Skeletal muscle satellite cell (primary cell): ENCODE measurements at regions not wholly inside any gene's neighbourhood (a gene's known extent, or its start where the extent isn't known, plus 50 kb on each side); places are given as distances from the start of the nearest gene placed in this dataset.

Source experiments
- H3K27me3 ChIP-seq: 2 replicates; pipeline ENCODE4 v1.7.0; 2013; ENCODE audit warnings: low read length; ENCODE audit not compliant: control insufficient read depth, insufficient read depth
- H3K36me3 ChIP-seq: 2 replicates; pipeline ENCODE4 v1.7.0; 2013; ENCODE audit warnings: mild to moderate bottlenecking, control low read depth, low read length; ENCODE audit not compliant: insufficient read depth
- H3K4me1 ChIP-seq: 2 replicates; pipeline ENCODE4 v1.7.0; 2013; ENCODE audit warnings: low read length; ENCODE audit not compliant: control insufficient read depth, insufficient read depth
- H3K4me2 ChIP-seq: 2 replicates; pipeline ENCODE4 v1.7.0; 2013; ENCODE audit warnings: mild to moderate bottlenecking, low read length
- H3K4me3 ChIP-seq: 2 replicates; pipeline ENCODE4 v1.7.0; 2013; ENCODE audit warnings: low read length
- H3K9ac ChIP-seq: 2 replicates; pipeline ENCODE4 v1.7.0; 2013; ENCODE audit warnings: mild to moderate bottlenecking, low read depth, low read length, moderate library complexity
- H3K9me3 ChIP-seq: replicated peaks from 2 replicates; pipeline ENCODE4 v1.7.0; 2013; ENCODE audit warnings: mild to moderate bottlenecking, control low read depth, low read length

- Histone ChIP-seq H3K9me3 (no peaks in the 10 kb centered on the region), H3K36me3 (no peaks in the 10 kb centered on the region), H3K4me2 (no peak overlapping the region), H3K4me3 (no peak overlapping the region), H3K4me1 (no peaks in the 10 kb centered on the region), H3K9ac (no peak overlapping the region), H3K27me3 (no peaks in the 10 kb centered on the region)
Measured at GRCh38 chr4:62917649-62918048, 1491.6 kb downstream of the TECRL start.

GRCh38 chr4:62914758-62915157 lies 1494.5 kb downstream of the TECRL start:
- H3K9me3 ChIP-seq = no peaks in the 10 kb centered on the region
- no peaks in the 10 kb centered on the region for H3K36me3 ChIP-seq
- no peak overlapping the region for H3K4me3 ChIP-seq
- no peak overlapping the region for H3K4me2 ChIP-seq
- no peak overlapping the region for H3K9ac ChIP-seq
- no peaks in the 10 kb centered on the region for H3K27me3 ChIP-seq
- H3K4me1 ChIP-seq = no peaks in the 10 kb centered on the region

- H3K9ac ChIP-seq = no peak overlapping the region
- peaks cover 3% of the 10 kb centered on the region for H3K9me3 ChIP-seq
- no peaks in the 10 kb centered on the region for H3K36me3 ChIP-seq
- no peak overlapping the region for H3K4me2 ChIP-seq
- H3K4me3 ChIP-seq = no peak overlapping the region
- H3K4me1 ChIP-seq = no peaks in the 10 kb centered on the region
- no peaks in the 10 kb centered on the region for H3K27me3 ChIP-seq
Measured at GRCh38 chr4:62913065-62913464, 1496.2 kb downstream of the TECRL start.

- Histone ChIP-seq H3K36me3 (no peaks in the 10 kb centered on the region), H3K9me3 (peaks cover 3% of the 10 kb centered on the region), H3K27me3 (no peaks in the 10 kb centered on the region), H3K4me3 (no peak overlapping the region), H3K9ac (no peak overlapping the region), H3K4me2 (no peak overlapping the region), H3K4me1 (no peaks in the 10 kb centered on the region)
Measured at GRCh38 chr4:62912531-62912930, 1496.7 kb downstream of the TECRL start.

GRCh38 chr4:62909238-62909637 lies 1500.0 kb downstream of the TECRL start:
- no peak overlapping the region for H3K9ac ChIP-seq
- H3K4me2 ChIP-seq = no peak overlapping the region
- H3K36me3 ChIP-seq = no peaks in the 10 kb centered on the region
- H3K27me3 ChIP-seq = no peaks in the 10 kb centered on the region
- H3K4me3 ChIP-seq = no peak overlapping the region
- no peaks in the 10 kb centered on the region for H3K4me1 ChIP-seq
- peaks cover 3% of the 10 kb centered on the region for H3K9me3 ChIP-seq

GRCh38 chr4:62901101-62901500 lies 1508.1 kb downstream of the TECRL start:
- H3K36me3 ChIP-seq = no peaks in the 10 kb centered on the region
- H3K4me3 ChIP-seq = no peak overlapping the region
- H3K9ac ChIP-seq = no peak overlapping the region
- H3K4me1 ChIP-seq = no peaks in the 10 kb centered on the region
- peaks cover 11% of the 10 kb centered on the region for H3K9me3 ChIP-seq
- no peaks in the 10 kb centered on the region for H3K27me3 ChIP-seq
- no peak overlapping the region for H3K4me2 ChIP-seq

GRCh38 chr4:62899646-62900364 lies 1509.4 kb downstream of the TECRL start:
- H3K4me1 ChIP-seq = no peaks in the 10 kb centered on the region
- no peak overlapping the region for H3K4me3 ChIP-seq
- no peak overlapping the region for H3K4me2 ChIP-seq
- peaks cover 11% of the 10 kb centered on the region for H3K9me3 ChIP-seq
- H3K36me3 ChIP-seq = no peaks in the 10 kb centered on the region
- no peaks in the 10 kb centered on the region for H3K27me3 ChIP-seq
- H3K9ac ChIP-seq = no peak overlapping the region

GRCh38 chr4:62898115-62898514 lies 1511.1 kb downstream of the TECRL start:
- H3K36me3 ChIP-seq = no peaks in the 10 kb centered on the region
- H3K4me2 ChIP-seq = no peak overlapping the region
- no peaks in the 10 kb centered on the region for H3K4me1 ChIP-seq
- peaks cover 11% of the 10 kb centered on the region for H3K9me3 ChIP-seq
- H3K9ac ChIP-seq = no peak overlapping the region
- no peaks in the 10 kb centered on the region for H3K27me3 ChIP-seq
- H3K4me3 ChIP-seq = no peak overlapping the region

- Histone ChIP-seq H3K27me3 (no peaks in the 10 kb centered on the region), H3K4me3 (no peak overlapping the region)
Measured at GRCh38 chr4:62896721-62897120, 1512.5 kb downstream of the TECRL start.

GRCh38 chr4:62881901-62882300 lies 1527.3 kb downstream of the TECRL start:
- Histone ChIP-seq H3K9me3 (no peaks in the 10 kb centered on the region), H3K4me3 (no peak overlapping the region)

More at GRCh38 chr4:62896721-62897120, 1512.5 kb downstream of the TECRL start:
- Histone ChIP-seq H3K36me3 (no peaks in the 10 kb centered on the region), H3K4me2 (no peak overlapping the region), H3K9ac (no peak overlapping the region), H3K9me3 (peaks cover 11% of the 10 kb centered on the region), H3K4me1 (no peaks in the 10 kb centered on the region)

GRCh38 chr4:62881210-62881609 lies 1528.0 kb downstream of the TECRL start:
- Histone ChIP-seq H3K4me3 (no peak overlapping the region), H3K36me3 (no peaks in the 10 kb centered on the region), H3K4me2 (no peak overlapping the region), H3K27me3 (no peaks in the 10 kb centered on the region), H3K4me1 (no peaks in the 10 kb centered on the region), H3K9ac (no peak overlapping the region), H3K9me3 (no peaks in the 10 kb centered on the region)

More at GRCh38 chr4:62881901-62882300, 1527.3 kb downstream of the TECRL start:
- H3K27me3 ChIP-seq = no peaks in the 10 kb centered on the region
- no peak overlapping the region for H3K4me2 ChIP-seq
- H3K4me1 ChIP-seq = no peaks in the 10 kb centered on the region
- H3K36me3 ChIP-seq = no peaks in the 10 kb centered on the region
- no peak overlapping the region for H3K9ac ChIP-seq

GRCh38 chr4:62872856-62873255 lies 1536.4 kb downstream of the TECRL start:
- no peaks in the 10 kb centered on the region for H3K27me3 ChIP-seq
- H3K9me3 ChIP-seq = no peaks in the 10 kb centered on the region
- no peak overlapping the region for H3K9ac ChIP-seq
- H3K4me3 ChIP-seq = no peak overlapping the region
- H3K4me2 ChIP-seq = no peak overlapping the region
- H3K4me1 ChIP-seq = no peaks in the 10 kb centered on the region
- H3K36me3 ChIP-seq = no peaks in the 10 kb centered on the region
